Right kidney (tissue), 1 donor: ENCODE measurements at regions not wholly inside any gene's neighbourhood (a gene's known extent, or its start where the extent isn't known, plus 50 kb on each side); places are given as distances from the start of the nearest gene placed in this dataset.
"Not testable (repeated sequence)": the region's sequence is repeated elsewhere in the genome, so short reads cannot be mapped to it uniquely, and the experiment has no call there.

Source experiments
- DNase-seq: peaks from one replicate; pipeline ENCODE4 v3.0.0-alpha.2; 2016

- DNase-seq: no peak
Measured at GRCh38 chr6:140230282-140230681, 855.8 kb upstream of the CITED2 start.

- no peak for DNase-seq
Measured at GRCh38 chr6:140228491-140228890, 854.0 kb upstream of the CITED2 start.

GRCh38 chr6:140226637-140227036 is 852.2 kb upstream of the CITED2 start:
- no peak for DNase-seq

- no peak for DNase-seq
Measured at GRCh38 chr6:140225701-140226436, 851.4 kb upstream of the CITED2 start.

- no peak for DNase-seq
Measured at GRCh38 chr6:140217283-140217682, 842.8 kb upstream of the CITED2 start.

GRCh38 chr6:140209775-140210174 is 835.3 kb upstream of the CITED2 start:
- no peak for DNase-seq

- no peak for DNase-seq
Measured at GRCh38 chr6:140208286-140208685, 833.8 kb upstream of the CITED2 start.

GRCh38 chr6:140205795-140206593 is 831.5 kb upstream of the CITED2 start:
- no peak for DNase-seq

- no peak for DNase-seq
Measured at GRCh38 chr6:140204154-140204553, 829.7 kb upstream of the CITED2 start.

- no peak for DNase-seq
Measured at GRCh38 chr6:140203661-140204147, 829.3 kb upstream of the CITED2 start.

- no peak for DNase-seq
Measured at GRCh38 chr6:140202964-140203515, 828.6 kb upstream of the CITED2 start.

- DNase-seq: no peak
Measured at GRCh38 chr6:140201787-140202458, 827.5 kb upstream of the CITED2 start.

GRCh38 chr6:140193269-140193668 is 818.8 kb upstream of the CITED2 start:
- no peak for DNase-seq

- DNase-seq: no peak
Measured at GRCh38 chr6:140192018-140192417, 817.6 kb upstream of the CITED2 start.

- DNase-seq: not testable (repeated sequence)
Measured at GRCh38 chr6:140189263-140189662, 814.8 kb upstream of the CITED2 start.

- no peak for DNase-seq
Measured at GRCh38 chr6:140185991-140186390, 811.5 kb upstream of the CITED2 start.

GRCh38 chr6:140183881-140184280 is 809.4 kb upstream of the CITED2 start:
- no peak for DNase-seq

GRCh38 chr6:140182821-140183220 is 808.4 kb upstream of the CITED2 start:
- no peak for DNase-seq

GRCh38 chr6:140181876-140182275 is 807.4 kb upstream of the CITED2 start:
- DNase-seq: no peak

- no peak for DNase-seq
Measured at GRCh38 chr6:140180306-140180705, 805.9 kb upstream of the CITED2 start.

GRCh38 chr6:140178935-140179334 is 804.5 kb upstream of the CITED2 start:
- no peak for DNase-seq

GRCh38 chr6:140178520-140178919 is 804.1 kb upstream of the CITED2 start:
- DNase-seq: no peak

GRCh38 chr6:140176306-140176705 is 801.9 kb upstream of the CITED2 start:
- DNase-seq: no peak
